GM23338 (cell line): ENCODE measurements at regions not wholly inside any gene's neighbourhood (a gene's known extent, or its start where the extent isn't known, plus 50 kb on each side); places are given as distances from the start of the nearest gene placed in this dataset.

Experiments used
- ATAC-seq: fragments of 200-7000 bp; cut with Tn5 transposase; 3 replicates; pipeline ENCODE4 v1.9.1; 2020
- DNase-seq: peaks from one replicate; pipeline ENCODE4 v3.0.0-alpha.2; 2015; ENCODE audit warnings: low spot score
- H2AFZ ChIP-seq: fragments of 200-600 bp; sonication (generic); 2 replicates; pipeline ENCODE4 v1.8.0; 2016; ENCODE audit warnings: antibody characterized with exemption, mild to moderate bottlenecking, moderate library complexity
- H3F3A ChIP-seq: fragments of 200-600 bp; sonication (generic); replicated peaks from 2 replicates; pipeline ENCODE4 v1.8.0; 2017; ENCODE audit warnings: antibody characterized with exemption, mixed run types, low read depth
- H3K27ac ChIP-seq: fragments of 200-600 bp; sonication (generic); 2 replicates; pipeline ENCODE4 v1.6.1; 2016; ENCODE audit warnings: low read depth
- H3K27me3 ChIP-seq: fragments of 200-600 bp; sonication (generic); 2 replicates; pipeline ENCODE4 v1.8.0; 2016; ENCODE audit warnings: mild to moderate bottlenecking, mixed run types, moderate library complexity; ENCODE audit not compliant: insufficient read depth
- H3K36me3 ChIP-seq: fragments of 200-600 bp; sonication (generic); 2 replicates; pipeline ENCODE4 v1.8.0; 2016; ENCODE audit warnings: mild to moderate bottlenecking; ENCODE audit not compliant: insufficient read depth
- H3K4me1 ChIP-seq: fragments of 200-600 bp; sonication (generic); 2 replicates; pipeline ENCODE4 v1.8.0; 2016; ENCODE audit warnings: mild to moderate bottlenecking, moderate library complexity; ENCODE audit not compliant: insufficient read depth
- H3K4me2 ChIP-seq: fragments of 200-600 bp; sonication (generic); 2 replicates; pipeline ENCODE4 v1.7.1; 2017; ENCODE audit warnings: mixed run types
- H3K4me3 ChIP-seq: fragments of 200-600 bp; sonication (generic); 2 replicates; pipeline ENCODE4 v1.6.1; 2016; ENCODE audit warnings: mixed run types
- H3K79me2 ChIP-seq: fragments of 200-600 bp; sonication (generic); replicated peaks from 2 replicates; pipeline ENCODE4 v1.8.0; 2017; ENCODE audit warnings: mild to moderate bottlenecking; ENCODE audit not compliant: insufficient read depth
- H3K9me2 ChIP-seq: fragments of 200-600 bp; sonication (generic); 2 replicates; pipeline ENCODE4 v1.8.0; 2017; ENCODE audit not compliant: insufficient read depth
- H4K20me1 ChIP-seq: fragments of 200-600 bp; sonication (generic); replicated peaks from 2 replicates; pipeline ENCODE4 v1.8.0; 2017; ENCODE audit warnings: mild to moderate bottlenecking; ENCODE audit not compliant: insufficient read depth
- H3K27ac Mint-ChIP-seq: 2 replicates; pipeline ENCODE4 v1.8.0; 2020; ENCODE audit warnings: inconsistent platforms, mild to moderate bottlenecking, moderate library complexity, mixed read lengths
- H3K27me3 Mint-ChIP-seq: 3 replicates; pipeline ENCODE4 v1.8.0; 2022; ENCODE audit warnings: low read depth, mild to moderate bottlenecking, moderate library complexity, mixed read lengths, inconsistent platforms; ENCODE audit not compliant: insufficient read depth, poor library complexity
- H3K36me3 Mint-ChIP-seq: 3 replicates; pipeline ENCODE4 v1.8.0; 2021; ENCODE audit warnings: low read depth, mild to moderate bottlenecking, inconsistent platforms, moderate library complexity, mixed read lengths
- H3K4me1 Mint-ChIP-seq: 3 replicates; pipeline ENCODE4 v1.8.0; 2020; ENCODE audit warnings: mild to moderate bottlenecking, inconsistent platforms, mixed read lengths
- H3K4me3 Mint-ChIP-seq: 3 replicates; pipeline ENCODE4 v1.8.0; 2021; ENCODE audit warnings: moderate library complexity, mild to moderate bottlenecking, inconsistent platforms, mixed read lengths
- H3K9me3 Mint-ChIP-seq: 3 replicates; pipeline ENCODE4 v1.8.0; 2020; ENCODE audit warnings: moderate library complexity, mild to moderate bottlenecking, inconsistent platforms, mixed read lengths
- CREB1 ChIP-seq: fragments of 250-450 bp; sonication (Bioruptor Pico); IDR thresholded peaks from 2 replicates; pipeline ENCODE4 v1.5.0; 2020; ENCODE audit warnings: low read depth, mild to moderate bottlenecking, moderate library complexity
- EZH2phosphoT487 ChIP-seq: fragments of 200-600 bp; sonication (generic); IDR thresholded peaks from one replicate; pipeline ENCODE4 v1.8.1; 2018; ENCODE audit warnings: antibody characterized with exemption; ENCODE audit not compliant: unreplicated experiment
- NANOG ChIP-seq: IDR thresholded peaks from 2 replicates; pipeline ENCODE4 v1.6.1; 2016; ENCODE audit warnings: antibody characterized with exemption, borderline replicate concordance
- POLR2AphosphoS5 ChIP-seq: IDR thresholded peaks from 2 replicates; pipeline ENCODE4 v1.6.1; 2016; ENCODE audit warnings: antibody characterized with exemption, low read depth
- STAT1 ChIP-seq: IDR thresholded peaks from one replicate; pipeline ENCODE4 v1.6.1; 2016; ENCODE audit warnings: antibody characterized with exemption; ENCODE audit not compliant: unreplicated experiment
- ZNF331 ChIP-seq: fragments of 250-450 bp; sonication (Bioruptor Pico); IDR thresholded peaks from 2 replicates; pipeline ENCODE4 v1.5.0; 2020; ENCODE audit warnings: low read depth, mild to moderate bottlenecking, moderate library complexity

DNA sequence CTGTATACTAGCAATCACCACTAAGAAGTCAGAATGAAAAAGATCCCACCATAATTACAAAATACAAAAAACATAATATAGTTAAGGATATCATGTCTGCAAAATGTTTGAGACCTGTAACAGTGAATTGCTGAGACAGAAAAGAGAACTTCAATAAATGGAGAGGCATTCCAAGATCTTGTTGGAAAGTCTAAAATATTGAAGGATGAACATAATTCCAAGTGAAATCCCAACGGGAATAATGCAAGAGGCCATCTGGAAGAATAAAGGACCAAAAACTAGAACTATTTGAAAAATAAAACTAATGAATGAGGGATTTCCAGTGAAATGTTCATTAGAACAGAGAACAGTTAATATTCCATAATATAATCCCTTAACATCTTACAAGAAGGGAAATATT, 110.9 kb downstream of the COL6A6 start:
- Histone ChIP-seq H4K20me1 (no peaks in the 10 kb centered on the region), H3K27ac (no peak overlapping the region), H2AFZ (no peak overlapping the region), H3K36me3 (no peaks in the 10 kb centered on the region), H3F3A (no peaks in the 10 kb centered on the region), H3K4me3 (no peak overlapping the region), H3K9me2 (0 out of 2 replicates have a peak, but pooled peaks cover 11% of the 10 kb centered on the region), H3K4me1 (no peaks in the 10 kb centered on the region), H3K4me2 (no peak overlapping the region), H3K79me2 (no peaks in the 10 kb centered on the region), H3K27me3 (no peaks in the 10 kb centered on the region)
- H3K36me3 Mint-ChIP-seq, result no peaks in the 10 kb centered on the region
- H3K4me1 Mint-ChIP-seq, result no peaks in the 10 kb centered on the region
- no peak for TF ChIP-seq EZH2phosphoT487
- no peak for TF ChIP-seq CREB1 (CRISPR knock-in tag)
- no peak for TF ChIP-seq STAT1
- no peak for TF ChIP-seq POLR2AphosphoS5
- no peak for TF ChIP-seq ZNF331 (CRISPR knock-in tag)
- TF ChIP-seq NANOG, result no peak
- DNase-seq, result no peak
- no peak overlapping the region for H3K27ac Mint-ChIP-seq
- no peaks in the 10 kb centered on the region for H3K27me3 Mint-ChIP-seq
- no peak for ATAC-seq
- H3K4me3 Mint-ChIP-seq, result no peak overlapping the region
- H3K9me3 Mint-ChIP-seq, result no peaks in the 10 kb centered on the region
